ENCODE measurements at regions not wholly inside any gene's neighbourhood (a gene's known extent, or its start where the extent isn't known, plus 50 kb on each side); places are given as distances from the start of the nearest gene placed in this dataset.
"Not testable (repeated sequence)": the region's sequence is repeated elsewhere in the genome, so short reads cannot be mapped to it uniquely, and the experiment has no call there.

DNA sequence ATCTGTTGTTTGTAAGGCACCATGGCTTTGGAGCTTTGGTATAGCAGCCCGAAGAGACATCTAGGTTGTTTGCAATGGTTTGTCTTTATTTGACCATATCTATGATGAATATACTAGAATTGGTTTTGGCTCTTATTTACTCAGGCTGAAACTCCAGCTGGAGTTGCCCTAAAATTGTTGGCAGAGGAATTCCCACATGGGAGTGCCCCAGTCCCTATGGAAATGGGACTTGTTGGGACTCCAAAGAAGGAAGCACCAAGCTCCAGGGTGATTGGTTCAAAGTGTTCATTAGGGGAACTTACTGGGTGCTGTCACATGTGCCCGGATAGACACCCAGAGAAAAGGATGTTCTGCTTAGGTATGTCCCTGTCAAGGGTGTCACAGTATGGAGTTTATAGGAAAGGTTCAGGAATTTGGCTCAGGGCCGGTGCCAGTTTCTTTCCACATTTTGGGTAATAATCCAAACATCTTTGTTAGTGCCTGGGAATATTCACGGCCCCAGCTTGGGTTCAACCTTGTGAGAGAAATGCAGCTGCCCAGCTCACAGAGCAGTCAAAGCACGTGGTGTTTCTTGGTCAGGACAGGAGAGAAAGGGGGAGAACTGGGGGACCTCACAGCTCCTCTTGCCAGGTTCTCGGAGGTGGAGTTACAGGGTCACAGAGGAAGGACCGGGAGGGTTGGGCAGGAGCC is 123.5 kb upstream of the ZSWIM2 start:
- no peak for DNase-seq (ENCODE audit: low spot score)
- in situ Hi-C loops (cut with HindIII; ENCODE audit: low sequenced_read_pairs) = no loop called here

DNA sequence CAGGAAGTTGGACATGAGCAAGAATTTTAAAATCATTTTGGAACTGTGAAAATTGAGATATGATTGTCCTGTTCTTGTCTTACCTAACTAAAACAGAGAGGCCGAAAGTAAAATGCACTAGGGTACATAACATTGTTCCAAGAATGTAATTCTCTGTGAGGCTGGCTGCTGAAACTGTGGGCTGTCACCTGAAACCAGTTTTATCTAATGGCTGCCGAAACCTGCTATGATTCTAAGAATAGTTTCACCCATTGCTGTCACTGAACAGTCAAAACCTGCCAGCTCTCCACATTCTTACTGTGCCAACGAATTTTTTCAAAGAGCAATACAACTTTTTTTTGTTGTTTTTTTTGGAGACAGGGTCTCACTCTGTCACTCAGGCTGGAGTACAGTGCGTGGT is 119.3 kb upstream of the ZSWIM2 start:
- in situ Hi-C loops (cut with HindIII; ENCODE audit: low sequenced_read_pairs) = no loop called here
- no peak for DNase-seq (ENCODE audit: low spot score)

DNA sequence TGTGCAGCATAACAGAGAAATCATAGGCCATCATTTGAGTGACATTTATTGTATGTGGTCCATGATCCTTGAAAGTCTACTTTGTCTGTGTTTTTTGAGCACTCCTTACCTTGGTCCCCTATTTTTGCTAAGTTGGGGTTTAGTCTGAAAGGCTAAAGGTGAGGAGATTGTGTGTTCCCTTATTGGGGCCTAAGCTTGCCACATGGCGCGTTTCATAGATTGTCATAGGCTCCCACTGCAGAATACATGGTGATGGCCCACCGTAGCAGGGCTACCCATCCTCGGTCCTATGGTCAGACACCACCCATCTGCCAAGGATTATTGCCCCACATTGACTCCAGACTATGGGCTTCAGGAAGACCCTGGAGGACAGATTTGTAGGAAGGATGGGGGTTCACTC is 117.0 kb upstream of the ZSWIM2 start:
- no peak for DNase-seq (ENCODE audit: low spot score)
- in situ Hi-C loops (cut with HindIII; ENCODE audit: low sequenced_read_pairs) = no loop called here

DNA sequence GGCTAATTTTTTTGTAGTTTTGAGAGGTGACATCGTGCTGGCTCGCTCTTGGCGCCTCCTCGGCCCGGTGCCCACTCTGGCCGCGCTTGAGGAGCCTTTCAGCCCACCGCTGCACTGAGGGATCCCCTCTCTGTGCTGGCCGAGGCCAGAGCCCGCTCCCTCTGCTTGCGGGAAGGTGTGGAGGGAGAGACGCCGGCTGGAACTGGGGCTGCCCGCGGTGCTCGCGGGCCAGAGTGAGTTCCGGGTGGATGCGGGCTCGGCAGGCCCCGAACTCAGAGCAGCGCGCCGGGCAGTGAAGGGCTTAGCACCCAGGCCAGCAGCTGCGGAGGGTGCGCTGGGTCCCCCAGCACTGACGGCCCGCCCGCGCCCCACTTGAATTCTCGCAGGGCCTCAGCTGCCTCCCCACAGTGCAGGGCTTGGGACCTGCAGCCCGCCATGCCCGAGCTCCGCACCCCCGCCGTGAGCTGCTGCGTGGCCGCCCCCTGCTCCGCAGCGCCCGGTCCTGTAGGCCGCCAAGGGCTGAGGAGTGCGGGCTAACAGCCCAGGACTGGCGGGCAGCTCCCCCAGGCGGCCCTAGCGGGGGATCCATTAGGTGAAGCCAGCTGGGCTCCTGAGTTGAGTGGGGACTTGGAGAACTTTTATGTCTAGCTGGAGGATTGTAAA is 113.2 kb upstream of the ZSWIM2 start:
- DNase-seq (ENCODE audit: low spot score) = no peak
- in situ Hi-C loops (cut with HindIII; ENCODE audit: low sequenced_read_pairs) = no loop called here

DNA sequence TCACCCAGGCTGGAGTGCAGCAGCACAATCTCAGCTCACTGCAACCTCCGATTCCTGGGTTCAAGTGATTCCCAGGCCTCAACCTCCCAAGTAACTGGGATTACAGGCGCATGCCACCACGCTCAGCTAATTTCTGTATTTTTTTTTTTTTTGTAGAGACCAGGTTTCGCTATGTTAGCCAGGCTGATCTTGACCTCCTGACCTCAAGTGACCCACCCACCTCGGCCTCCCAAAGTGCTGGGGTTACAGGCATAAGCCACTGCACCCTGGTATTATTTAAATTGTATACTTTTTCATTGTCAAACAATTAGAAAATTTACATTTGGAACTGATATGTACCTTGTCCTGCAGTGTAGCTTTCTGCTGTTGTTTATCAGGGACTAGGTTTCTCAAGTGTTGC is 111.3 kb upstream of the ZSWIM2 start:
- DNase-seq (ENCODE audit: low spot score); in situ Hi-C loops (cut with HindIII; ENCODE audit: low sequenced_read_pairs): not testable (repeated sequence)

DNA sequence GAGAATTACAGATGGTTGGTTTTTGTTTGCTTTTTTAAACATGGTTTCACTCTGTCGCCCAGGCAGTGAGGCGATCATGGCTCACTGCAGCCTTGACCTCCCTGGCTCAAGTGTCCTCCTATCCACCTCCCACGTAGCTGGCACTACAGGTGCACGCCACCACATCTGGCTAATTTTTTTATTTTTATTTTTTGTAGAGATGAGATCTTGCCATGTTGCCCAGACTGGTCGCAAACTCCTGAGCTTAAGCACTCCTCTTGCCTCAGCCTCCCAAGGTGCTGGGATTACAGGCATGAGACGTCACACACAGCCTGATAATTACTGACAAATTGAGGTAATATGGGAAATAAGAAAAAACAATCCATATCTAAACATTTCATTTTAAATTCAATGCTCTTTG is 110.5 kb upstream of the ZSWIM2 start:
- in situ Hi-C loops (cut with HindIII; ENCODE audit: low sequenced_read_pairs) = no loop called here
- DNase-seq (ENCODE audit: low spot score) = no peak

DNA sequence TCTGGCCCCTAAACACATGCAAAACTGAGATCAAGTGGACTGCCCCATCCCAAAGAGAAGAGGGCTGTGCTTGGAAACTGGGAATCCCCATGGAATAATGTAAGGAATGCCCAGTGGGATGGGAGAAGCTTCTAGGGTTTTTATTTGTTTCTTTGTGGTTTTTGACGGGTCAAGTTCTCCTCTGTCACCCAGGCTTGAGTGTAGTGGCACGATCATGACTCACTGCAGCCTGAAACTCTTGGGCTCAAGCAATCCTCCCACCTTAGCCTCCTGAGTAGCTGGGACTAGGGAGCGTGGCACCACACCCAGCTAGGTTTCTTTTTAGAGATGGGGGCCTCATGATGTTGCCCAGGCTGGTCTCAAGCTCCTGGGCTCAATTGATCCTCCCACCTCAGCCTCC is 101.7 kb upstream of the ZSWIM2 start:
- DNase-seq (ENCODE audit: low spot score) = no peak
- in situ Hi-C loops (cut with HindIII; ENCODE audit: low sequenced_read_pairs) = no loop called here

DNA sequence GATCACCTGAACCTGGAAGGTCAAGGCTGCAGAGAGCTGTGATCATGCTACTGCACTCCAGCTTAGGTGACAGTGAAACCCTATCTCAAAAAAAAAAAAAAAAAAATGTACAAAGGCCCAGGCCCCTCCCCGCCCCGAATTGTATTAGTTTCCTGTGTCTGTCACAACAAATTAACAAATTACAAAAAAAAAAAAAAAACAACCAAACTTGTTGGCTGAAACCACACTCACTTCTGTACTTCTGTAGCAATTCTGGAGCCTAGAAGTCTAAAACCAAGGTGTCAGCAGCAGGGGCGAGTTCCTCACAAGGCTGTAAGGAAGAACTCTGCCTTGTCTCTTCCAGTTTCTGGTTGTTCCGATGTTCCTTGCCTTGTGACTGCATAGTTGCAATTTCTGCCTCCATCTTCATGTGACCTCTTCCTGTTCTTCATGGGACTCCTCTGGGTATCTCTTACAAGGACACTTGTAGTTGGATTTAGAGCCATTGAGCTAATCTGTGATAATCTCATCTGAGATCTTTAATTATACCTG is 100.8 kb upstream of the ZSWIM2 start:
- in situ Hi-C loops (cut with HindIII; ENCODE audit: low sequenced_read_pairs) = no loop called here
- no peak for DNase-seq (ENCODE audit: low spot score)

DNA sequence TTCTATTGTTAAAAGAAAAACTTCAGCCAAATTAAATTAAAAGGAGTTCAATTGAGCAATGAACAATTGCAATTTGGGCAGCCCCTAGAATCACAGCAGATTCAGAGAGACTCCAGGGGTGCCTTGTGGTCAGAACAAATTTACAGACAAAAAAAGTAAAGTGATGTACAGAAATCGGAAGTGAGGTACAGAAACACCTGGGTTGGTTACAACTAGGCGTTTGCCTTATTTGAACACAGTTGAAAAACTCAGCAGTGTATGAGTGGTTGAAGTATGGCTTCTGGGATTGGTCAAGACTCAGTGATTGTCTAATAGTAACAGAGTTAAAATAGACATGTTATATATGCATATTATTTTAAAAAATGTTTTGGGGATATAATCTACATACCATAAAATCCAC is 98.5 kb upstream of the ZSWIM2 start:
- in situ Hi-C loops (cut with HindIII; ENCODE audit: low sequenced_read_pairs) = no loop called here
- no peak for DNase-seq (ENCODE audit: low spot score)

DNA sequence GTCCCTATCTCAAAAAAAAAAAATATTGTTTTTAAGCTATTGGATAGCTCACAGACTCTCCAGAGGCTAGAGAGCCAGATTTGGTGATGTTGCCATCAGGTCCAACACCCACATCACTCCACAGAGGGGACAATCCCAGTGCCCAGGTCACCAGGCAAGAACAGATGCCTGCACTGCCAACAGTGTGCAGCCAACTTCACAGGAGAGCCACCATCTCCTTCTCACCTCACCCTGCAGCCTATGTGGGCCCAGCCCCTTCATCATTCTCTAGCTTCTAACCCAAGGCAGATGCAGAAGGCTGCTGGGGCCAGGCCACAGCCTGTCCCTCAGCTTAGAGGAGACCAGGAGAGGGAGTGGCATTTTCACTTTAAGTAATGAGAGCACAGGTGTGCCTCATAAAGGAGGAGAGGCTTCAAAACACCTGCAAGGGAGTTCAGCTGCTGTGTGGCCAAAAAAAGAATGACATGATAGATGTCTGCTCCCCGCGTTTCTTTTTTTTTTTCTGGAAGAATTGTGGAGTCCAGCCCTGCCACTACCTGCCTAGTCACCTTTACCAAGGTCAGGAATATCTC is 98.0 kb upstream of the ZSWIM2 start:
- in situ Hi-C loops (cut with HindIII; ENCODE audit: low sequenced_read_pairs) = no loop called here
- no peak for DNase-seq (ENCODE audit: low spot score)

DNA sequence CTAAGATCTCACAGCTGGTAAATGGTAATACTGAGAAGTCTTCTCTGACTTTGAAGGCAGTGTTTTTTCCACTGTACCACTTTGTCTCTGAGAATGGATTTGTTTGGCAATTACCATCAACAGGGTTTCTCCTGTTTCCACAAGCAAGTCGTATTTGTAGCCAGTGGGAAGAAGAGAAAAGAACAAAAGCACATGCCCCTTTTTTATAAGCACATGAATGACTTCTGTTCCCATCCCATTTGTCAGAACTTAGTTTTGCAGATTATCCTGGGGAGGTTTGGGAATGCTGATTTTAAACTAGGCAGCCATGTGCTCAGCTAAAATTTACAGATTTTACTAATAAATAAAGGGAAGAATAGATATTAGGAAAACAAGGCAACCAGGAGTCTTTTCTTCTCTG is 92.9 kb upstream of the ZSWIM2 start:
- in situ Hi-C loops (cut with HindIII; ENCODE audit: low sequenced_read_pairs) = no loop called here

DNA sequence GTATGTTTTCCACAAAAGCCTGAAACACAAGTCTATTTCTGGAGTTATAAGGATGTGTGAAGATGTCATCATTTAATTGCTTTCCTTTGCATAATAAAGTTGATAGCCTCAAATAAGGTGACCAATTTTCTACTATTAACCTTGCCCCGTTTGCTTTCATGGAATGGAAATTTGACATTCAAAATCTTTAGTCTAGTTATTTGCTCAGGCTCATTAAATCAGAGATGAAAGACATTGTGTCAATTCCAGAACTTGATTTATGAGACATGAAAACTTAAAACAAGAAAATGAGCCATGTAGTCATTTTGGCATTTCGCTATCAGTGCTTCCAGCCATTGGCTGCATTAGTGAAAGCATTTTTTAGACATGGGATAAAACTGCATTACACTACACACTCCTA is 91.5 kb upstream of the ZSWIM2 start:
- no peak for DNase-seq (ENCODE audit: low spot score)
- in situ Hi-C loops (cut with HindIII; ENCODE audit: low sequenced_read_pairs) = no loop called here

More for the DNA sequence above, 92.9 kb upstream of the ZSWIM2 start:
- no peak for DNase-seq (ENCODE audit: low spot score)

DNA sequence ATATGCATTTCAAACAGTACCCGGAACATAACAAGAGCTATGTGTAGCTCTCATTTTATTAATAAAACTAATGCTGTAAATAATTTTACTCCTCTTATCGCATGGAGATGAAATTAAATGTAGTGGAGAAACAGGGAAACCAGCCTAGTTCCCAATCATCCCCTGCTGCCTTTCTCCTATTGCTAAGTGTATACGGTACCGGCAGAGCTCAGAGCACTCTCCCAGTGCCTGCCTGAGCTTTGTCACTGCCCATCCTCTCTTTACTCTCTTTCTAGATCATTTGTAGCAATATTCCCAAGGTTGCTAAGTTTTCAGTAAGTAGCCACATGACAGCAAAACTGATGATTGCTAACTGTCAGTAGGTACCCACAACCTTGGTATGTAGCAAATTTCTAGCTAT is 85.5 kb upstream of the ZSWIM2 start:
- in situ Hi-C loops (cut with HindIII; ENCODE audit: low sequenced_read_pairs) = no loop called here
- no peak for DNase-seq (ENCODE audit: low spot score)

DNA sequence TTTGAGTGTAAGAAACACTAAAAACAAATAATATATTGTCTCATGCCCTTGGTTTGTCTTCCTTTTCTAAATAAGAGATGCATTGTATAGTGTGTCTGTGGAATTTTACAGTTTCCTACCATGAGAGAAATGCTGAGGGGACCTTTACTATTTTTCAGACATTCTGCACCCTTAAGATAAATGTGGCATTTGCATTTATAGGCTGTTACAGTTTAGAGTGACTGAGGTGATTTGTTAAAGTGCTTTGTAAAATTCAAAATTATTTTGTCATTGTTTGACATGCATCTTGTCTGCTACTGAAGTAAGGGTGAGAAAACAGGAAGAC is 78.9 kb upstream of the ZSWIM2 start:
- in situ Hi-C loops (cut with HindIII; ENCODE audit: low sequenced_read_pairs) = no loop called here
- no peak for DNase-seq (ENCODE audit: low spot score)

DNA sequence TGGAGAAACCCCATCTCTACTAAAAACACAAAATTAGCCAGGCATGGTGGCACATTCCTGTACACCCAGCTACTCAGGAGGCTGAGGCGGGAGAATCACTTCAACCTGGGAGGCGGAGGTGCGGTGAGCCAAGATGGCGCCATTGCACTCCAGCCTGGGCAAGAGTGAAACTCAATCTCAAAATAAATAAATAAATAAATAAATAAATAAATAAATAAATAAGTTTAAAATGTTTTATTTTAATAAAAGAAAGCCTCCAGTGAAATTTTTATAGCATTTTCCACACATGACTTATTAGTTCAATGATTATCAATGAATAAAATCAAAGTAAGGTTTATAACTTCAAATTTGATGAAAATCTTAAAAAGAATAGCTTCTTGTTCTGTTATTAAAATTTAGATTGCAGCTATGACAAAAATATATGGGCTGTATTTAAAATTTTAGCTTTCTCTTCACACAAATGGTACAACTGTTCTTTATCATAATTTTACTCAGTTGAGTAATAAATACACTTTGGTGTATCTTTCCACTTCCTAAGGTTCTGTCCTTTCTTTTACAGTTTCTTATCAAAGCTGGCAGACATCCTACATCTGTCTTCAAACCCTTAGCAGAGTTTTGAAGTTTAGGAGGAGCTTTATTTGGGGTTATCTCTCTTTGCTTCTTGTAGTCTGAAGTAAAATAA is 78.4 kb upstream of the ZSWIM2 start:
- in situ Hi-C loops (cut with HindIII; ENCODE audit: low sequenced_read_pairs) = no loop called here
- no peak for DNase-seq (ENCODE audit: low spot score)

DNA sequence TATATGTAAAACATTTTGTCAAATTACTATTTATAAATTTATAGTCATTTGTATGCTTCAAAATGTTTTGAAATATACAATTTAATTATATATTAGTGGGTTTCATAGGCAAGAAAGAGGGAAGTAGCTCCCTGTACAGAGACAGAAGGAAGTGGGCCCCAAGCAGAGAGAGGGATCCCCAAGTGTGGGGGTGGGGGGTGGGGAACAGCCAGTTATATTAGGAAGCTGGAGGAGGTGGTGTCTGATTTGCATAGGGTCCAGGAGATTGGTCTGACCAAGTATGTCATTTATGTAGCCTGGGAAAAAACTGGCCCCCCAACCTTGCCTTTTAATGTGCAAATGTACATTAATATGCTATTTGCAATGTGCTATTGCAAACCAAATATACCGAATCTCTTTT is 76.5 kb upstream of the ZSWIM2 start:
- no peak for DNase-seq (ENCODE audit: low spot score)
- in situ Hi-C loops (cut with HindIII; ENCODE audit: low sequenced_read_pairs) = no loop called here

DNA sequence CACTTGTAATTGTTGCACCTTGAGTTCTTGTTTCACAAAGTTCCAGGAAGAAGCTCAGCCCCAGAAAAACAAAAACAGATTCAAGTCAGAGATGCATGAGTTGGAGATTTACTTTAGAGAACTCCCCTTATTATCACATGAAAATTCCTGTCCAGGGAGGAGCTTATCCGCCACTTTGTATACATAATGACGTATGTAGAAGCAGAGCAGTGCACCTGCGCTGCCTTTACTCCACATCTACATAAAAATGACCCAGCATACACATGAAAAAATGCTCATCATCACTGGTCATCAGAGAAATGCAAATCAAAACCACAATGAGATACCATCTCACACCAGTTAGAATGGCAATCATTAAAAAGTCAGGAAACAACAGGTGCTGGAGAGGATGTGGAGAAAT is 73.3 kb upstream of the ZSWIM2 start:
- in situ Hi-C loops (cut with HindIII; ENCODE audit: low sequenced_read_pairs) = loop anchor here (25.0 kb wide), 1 partner anchor 540 kb away; no protein-coding TSS in a partner anchor
- not testable (repeated sequence) for DNase-seq (ENCODE audit: low spot score)

DNA sequence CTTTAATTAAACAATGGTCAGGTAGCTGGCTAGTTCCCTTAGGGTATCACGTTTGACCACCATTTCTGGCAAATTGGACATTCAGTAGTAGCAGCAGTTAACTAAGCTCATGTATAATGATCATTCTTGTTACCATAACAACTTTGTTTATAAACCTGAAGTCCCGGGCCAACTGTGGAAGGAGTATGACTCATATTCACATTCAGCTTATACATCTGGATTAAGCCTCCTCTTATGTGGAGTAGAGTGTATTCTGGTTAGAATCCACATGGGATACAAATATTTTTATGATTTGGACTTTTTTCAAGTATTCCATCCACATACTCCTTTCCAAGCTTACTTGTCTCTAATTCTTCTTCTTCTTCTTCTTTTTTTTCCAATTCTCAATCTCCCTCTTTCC is 70.3 kb upstream of the ZSWIM2 start:
- DNase-seq (ENCODE audit: low spot score) = no peak
- in situ Hi-C loops (cut with HindIII; ENCODE audit: low sequenced_read_pairs) = loop anchor here (25.0 kb wide), 1 partner anchor 543 kb away; no protein-coding TSS in a partner anchor

DNA sequence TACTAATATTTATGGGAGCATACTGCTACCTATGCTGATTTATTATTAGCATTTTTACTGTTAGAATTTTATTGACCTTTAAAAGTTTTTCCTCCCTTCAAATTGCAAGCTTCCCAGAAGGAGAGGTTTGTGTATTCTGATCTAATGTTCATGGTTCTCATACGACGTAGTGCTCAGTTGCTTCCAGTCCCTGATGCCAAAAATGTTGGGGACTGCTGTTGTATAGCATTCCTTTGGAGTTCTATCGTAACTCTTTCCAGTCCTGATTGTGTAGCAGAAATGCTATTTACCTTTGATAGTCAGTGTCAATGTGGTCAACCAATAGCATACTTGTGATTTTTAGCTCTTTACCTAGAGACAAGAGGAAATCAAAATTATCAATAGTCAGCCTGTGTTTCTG is 69.5 kb upstream of the ZSWIM2 start:
- in situ Hi-C loops (cut with HindIII; ENCODE audit: low sequenced_read_pairs) = loop anchor here (25.0 kb wide), 1 partner anchor 544 kb away; no protein-coding TSS in a partner anchor
- DNase-seq (ENCODE audit: low spot score) = no peak

DNA sequence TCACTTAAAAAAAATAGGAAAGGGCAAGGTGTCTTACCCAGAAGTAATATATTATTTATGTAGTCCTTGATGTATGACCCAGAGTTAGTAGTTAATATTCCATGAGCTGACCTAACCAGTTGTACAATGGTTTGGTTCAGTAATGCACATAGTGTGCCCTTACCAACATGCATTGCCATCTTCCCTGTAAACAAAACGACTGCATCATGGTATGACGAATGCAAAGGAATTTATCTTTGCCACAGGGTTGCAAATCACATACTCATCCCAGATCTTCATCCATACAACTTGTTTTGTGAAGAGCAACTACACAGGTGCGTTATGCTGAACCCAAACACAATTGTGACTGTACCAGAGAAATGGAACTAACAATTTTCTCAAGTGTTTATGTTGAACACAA is 68.9 kb upstream of the ZSWIM2 start:
- in situ Hi-C loops (cut with HindIII; ENCODE audit: low sequenced_read_pairs) = loop anchor here (25.0 kb wide), 1 partner anchor 544 kb away; no protein-coding TSS in a partner anchor
- DNase-seq (ENCODE audit: low spot score) = no peak
